ENCODE measurements at regions not wholly inside any gene's neighbourhood (a gene's known extent, or its start where the extent isn't known, plus 50 kb on each side); places are given as distances from the start of the nearest gene placed in this dataset.

GRCh38 chr11:23594755-23595154, 734.5 kb upstream of the CCDC179 start:
- TF ChIP-seq EZH2 (IDR thresholded peaks at IDR 0.05; ENCODE audit: insufficient read depth, poor library complexity, severe bottlenecking) (no peak), EZH2phosphoT487 (IDR thresholded peaks at IDR 0.05; ENCODE audit: insufficient read depth, low read depth) (no peak)

All from GM23248 (cell line).